K562 (cell line): ENCODE measurements at regions not wholly inside any gene's neighbourhood (a gene's known extent, or its start where the extent isn't known, plus 50 kb on each side); places are given as distances from the start of the nearest gene placed in this dataset.

ENCODE experiments used
- ATF7 ChIP-seq: fragments of 450-650 bp; IDR thresholded peaks from 2 replicates; pipeline ENCODE4 v1.7.1; 2014; ENCODE audit warnings: mild to moderate bottlenecking, moderate library complexity
- CAMTA2 ChIP-seq: fragments of 250-450 bp; sonication (Bioruptor Pico); conservative IDR thresholded peaks from 2 replicates; pipeline ENCODE4 v1.5.1; 2022
- DIDO1 ChIP-seq: fragments of 450-650 bp; IDR thresholded peaks from 2 replicates; pipeline ENCODE4 v1.6.1; 2016; ENCODE audit warnings: low read depth, missing biosample characterization, missing genetic modification characterization
- GABPB1 ChIP-seq: sonication (generic); formaldehyde crosslinking; IDR thresholded peaks from 2 replicates; pipeline ENCODE4 v1.8.0; 2022; ENCODE audit warnings: mild to moderate bottlenecking, missing genetic modification reagents
- HDAC2 ChIP-seq: fragments of 450-650 bp; IDR thresholded peaks from 2 replicates; pipeline ENCODE4 v1.6.1; 2016; ENCODE audit warnings: mild to moderate bottlenecking
- SETDB1 ChIP-seq: IDR thresholded peaks from one replicate; pipeline ENCODE4 v1.6.1; 2012; ENCODE audit warnings: low read length, control low read depth, inconsistent platforms
- TEAD1 ChIP-seq, 2 experiments: fragments of 450-650 bp in 1 of 2; sonication (generic) in 1 of 2; formaldehyde crosslinking; IDR thresholded peaks; 2 replicates each; pipeline versions ENCODE4 v1.4.0 to v1.8.0; 2020 to 2022; ENCODE audit warnings: mild to moderate bottlenecking in 2 of 2, missing genetic modification reagents in 1 of 2
- TFAM ChIP-seq: fragments of 250-450 bp; sonication (Bioruptor Pico); conservative IDR thresholded peaks from 2 replicates; pipeline ENCODE4 v1.5.0; 2021; ENCODE audit warnings: mild to moderate bottlenecking, moderate library complexity
- ZBTB17 ChIP-seq: fragments of 450-650 bp; formaldehyde crosslinking; IDR thresholded peaks from 2 replicates; pipeline ENCODE4 v1.4.0; 2020; ENCODE audit warnings: mild to moderate bottlenecking
- ZNF184 ChIP-seq: sonication (generic); formaldehyde crosslinking; IDR thresholded peaks from 2 replicates; pipeline ENCODE4 v1.5.0; 2020; ENCODE audit warnings: missing genetic modification reagents
- TF ChIP-seq, protein P1 (sequence below): fragments of 250-450 bp; sonication (Bioruptor Pico); IDR thresholded peaks from 2 replicates; pipeline ENCODE4 v1.4.0; 2020
- TF ChIP-seq, protein P2 (sequence below): fragments of 450-650 bp; IDR thresholded peaks from 2 replicates; pipeline ENCODE4 v1.6.1; 2016; ENCODE audit warnings: low read depth, mild to moderate bottlenecking, moderate library complexity
- TF ChIP-seq, protein P3 (sequence below): fragments of 450-650 bp; IDR thresholded peaks from 2 replicates; pipeline ENCODE4 v1.6.1; 2016; ENCODE audit warnings: antibody characterized with exemption
- TF ChIP-seq, protein P4 (sequence below): sonication (generic); formaldehyde crosslinking; IDR thresholded peaks from 2 replicates; pipeline ENCODE4 v1.8.0; 2023; ENCODE audit warnings: mild to moderate bottlenecking, missing genetic modification reagents
- TF ChIP-seq, protein P5 (sequence below), 2 experiments: IDR thresholded peaks in 1 of 2; conservative IDR thresholded peaks in 1 of 2; 2 replicates each; pipeline ENCODE4 v1.6.1; 2016; ENCODE audit warnings: low read depth in 2 of 2, mild to moderate bottlenecking in 1 of 2, missing compliant biosample characterization in 1 of 2, missing genetic modification characterization in 1 of 2, moderate library complexity in 1 of 2
- TF ChIP-seq, protein P6 (sequence below): sonication (generic); formaldehyde crosslinking; IDR thresholded peaks from 2 replicates; pipeline ENCODE4 v1.8.0; 2022; ENCODE audit warnings: mild to moderate bottlenecking, missing genetic modification reagents

DNA sequence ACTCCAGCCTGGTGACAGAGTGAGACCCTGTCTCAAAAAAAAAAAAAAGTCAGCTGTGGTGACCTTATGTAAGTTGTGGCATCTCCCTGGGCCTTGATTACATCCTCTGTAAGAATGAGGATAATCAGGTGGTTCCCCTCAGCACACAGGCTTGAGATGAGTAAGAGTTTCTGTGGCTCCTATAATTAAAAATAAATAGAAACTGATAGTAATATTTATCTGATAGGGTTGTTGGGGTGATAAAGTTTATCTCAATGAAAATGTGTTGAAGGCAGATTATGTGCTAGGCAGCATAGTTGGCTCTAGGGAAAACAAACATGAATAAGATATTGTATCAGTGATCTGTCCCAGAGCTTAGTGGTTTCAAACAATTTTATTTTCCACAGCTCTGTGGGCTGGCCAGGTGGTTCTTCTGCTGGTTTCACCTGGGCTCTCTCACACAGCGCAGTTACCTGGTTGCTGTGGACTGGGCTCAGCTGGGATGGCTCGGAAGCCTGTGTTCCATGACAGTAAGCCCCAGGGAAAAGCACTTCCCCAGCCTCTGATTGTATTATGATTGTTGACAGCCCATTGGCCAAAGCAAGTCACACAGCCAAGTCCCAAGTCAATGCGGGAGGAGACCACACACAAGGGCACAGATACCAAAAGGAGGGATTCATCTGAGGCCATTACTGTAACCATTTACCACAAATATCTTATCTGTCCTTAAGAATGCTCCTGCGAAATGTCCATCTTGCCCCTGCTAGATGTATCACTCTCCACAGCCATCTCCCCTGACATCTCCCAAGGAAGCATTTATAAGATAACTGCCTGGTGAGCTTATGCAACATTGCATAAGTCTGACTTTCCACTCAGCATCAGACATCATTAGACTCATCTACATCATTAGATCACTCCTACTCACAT, 151.7 kb downstream of the NUAK1 start (continued):
- TF ChIP-seq, protein P1, sequence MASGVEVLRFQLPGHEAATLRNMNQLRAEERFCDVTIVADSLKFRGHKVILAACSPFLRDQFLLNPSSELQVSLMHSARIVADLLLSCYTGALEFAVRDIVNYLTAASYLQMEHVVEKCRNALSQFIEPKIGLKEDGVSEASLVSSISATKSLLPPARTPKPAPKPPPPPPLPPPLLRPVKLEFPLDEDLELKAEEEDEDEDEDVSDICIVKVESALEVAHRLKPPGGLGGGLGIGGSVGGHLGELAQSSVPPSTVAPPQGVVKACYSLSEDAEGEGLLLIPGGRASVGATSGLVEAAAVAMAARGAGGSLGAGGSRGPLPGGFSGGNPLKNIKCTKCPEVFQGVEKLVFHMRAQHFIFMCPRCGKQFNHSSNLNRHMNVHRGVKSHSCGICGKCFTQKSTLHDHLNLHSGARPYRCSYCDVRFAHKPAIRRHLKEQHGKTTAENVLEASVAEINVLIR (CRISPR knock-in tag), result no peak
- TF ChIP-seq, protein P2, sequence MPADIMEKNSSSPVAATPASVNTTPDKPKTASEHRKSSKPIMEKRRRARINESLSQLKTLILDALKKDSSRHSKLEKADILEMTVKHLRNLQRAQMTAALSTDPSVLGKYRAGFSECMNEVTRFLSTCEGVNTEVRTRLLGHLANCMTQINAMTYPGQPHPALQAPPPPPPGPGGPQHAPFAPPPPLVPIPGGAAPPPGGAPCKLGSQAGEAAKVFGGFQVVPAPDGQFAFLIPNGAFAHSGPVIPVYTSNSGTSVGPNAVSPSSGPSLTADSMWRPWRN, result no peak
- TF ChIP-seq DIDO1 (tag) (peak; percentile 35; the same call in 1 of the 2 replicates), SETDB1 (no peak), GABPB1 (no peak), ATF7 (peak; percentile 68; the same call in 1 of the 2 replicates), CAMTA2 (CRISPR knock-in tag) (no peak), ZBTB17 (CRISPR knock-in tag) (no peak), TEAD1 (CRISPR knock-in tag; IDR thresholded peaks at IDR 0.05) (peak in 1 of 2 experiments; percentile 83; a peak in 2 of 4 replicates), TFAM (CRISPR knock-in tag) (no peak), ZNF184 (CRISPR knock-in tag) (no peak), HDAC2 (no peak)
- TF ChIP-seq, protein P3, sequence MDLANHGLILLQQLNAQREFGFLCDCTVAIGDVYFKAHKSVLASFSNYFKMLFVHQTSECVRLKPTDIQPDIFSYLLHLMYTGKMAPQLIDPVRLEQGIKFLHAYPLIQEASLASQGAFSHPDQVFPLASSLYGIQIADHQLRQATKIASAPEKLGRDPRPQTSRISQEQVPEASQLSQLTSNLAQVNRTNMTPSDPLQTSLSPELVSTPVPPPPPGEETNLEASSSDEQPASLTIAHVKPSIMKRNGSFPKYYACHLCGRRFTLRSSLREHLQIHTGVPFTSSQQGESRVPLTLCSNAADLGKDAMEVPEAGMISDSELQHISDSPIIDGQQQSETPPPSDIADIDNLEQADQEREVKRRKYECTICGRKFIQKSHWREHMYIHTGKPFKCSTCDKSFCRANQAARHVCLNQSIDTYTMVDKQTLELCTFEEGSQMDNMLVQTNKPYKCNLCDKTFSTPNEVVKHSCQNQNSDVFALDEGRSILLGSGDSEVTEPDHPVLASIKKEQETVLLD, result no peak
- TF ChIP-seq, protein P4, sequence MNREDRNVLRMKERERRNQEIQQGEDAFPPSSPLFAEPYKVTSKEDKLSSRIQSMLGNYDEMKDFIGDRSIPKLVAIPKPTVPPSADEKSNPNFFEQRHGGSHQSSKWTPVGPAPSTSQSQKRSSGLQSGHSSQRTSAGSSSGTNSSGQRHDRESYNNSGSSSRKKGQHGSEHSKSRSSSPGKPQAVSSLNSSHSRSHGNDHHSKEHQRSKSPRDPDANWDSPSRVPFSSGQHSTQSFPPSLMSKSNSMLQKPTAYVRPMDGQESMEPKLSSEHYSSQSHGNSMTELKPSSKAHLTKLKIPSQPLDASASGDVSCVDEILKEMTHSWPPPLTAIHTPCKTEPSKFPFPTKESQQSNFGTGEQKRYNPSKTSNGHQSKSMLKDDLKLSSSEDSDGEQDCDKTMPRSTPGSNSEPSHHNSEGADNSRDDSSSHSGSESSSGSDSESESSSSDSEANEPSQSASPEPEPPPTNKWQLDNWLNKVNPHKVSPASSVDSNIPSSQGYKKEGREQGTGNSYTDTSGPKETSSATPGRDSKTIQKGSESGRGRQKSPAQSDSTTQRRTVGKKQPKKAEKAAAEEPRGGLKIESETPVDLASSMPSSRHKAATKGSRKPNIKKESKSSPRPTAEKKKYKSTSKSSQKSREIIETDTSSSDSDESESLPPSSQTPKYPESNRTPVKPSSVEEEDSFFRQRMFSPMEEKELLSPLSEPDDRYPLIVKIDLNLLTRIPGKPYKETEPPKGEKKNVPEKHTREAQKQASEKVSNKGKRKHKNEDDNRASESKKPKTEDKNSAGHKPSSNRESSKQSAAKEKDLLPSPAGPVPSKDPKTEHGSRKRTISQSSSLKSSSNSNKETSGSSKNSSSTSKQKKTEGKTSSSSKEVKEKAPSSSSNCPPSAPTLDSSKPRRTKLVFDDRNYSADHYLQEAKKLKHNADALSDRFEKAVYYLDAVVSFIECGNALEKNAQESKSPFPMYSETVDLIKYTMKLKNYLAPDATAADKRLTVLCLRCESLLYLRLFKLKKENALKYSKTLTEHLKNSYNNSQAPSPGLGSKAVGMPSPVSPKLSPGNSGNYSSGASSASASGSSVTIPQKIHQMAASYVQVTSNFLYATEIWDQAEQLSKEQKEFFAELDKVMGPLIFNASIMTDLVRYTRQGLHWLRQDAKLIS, result no peak
- TF ChIP-seq, protein P5, sequence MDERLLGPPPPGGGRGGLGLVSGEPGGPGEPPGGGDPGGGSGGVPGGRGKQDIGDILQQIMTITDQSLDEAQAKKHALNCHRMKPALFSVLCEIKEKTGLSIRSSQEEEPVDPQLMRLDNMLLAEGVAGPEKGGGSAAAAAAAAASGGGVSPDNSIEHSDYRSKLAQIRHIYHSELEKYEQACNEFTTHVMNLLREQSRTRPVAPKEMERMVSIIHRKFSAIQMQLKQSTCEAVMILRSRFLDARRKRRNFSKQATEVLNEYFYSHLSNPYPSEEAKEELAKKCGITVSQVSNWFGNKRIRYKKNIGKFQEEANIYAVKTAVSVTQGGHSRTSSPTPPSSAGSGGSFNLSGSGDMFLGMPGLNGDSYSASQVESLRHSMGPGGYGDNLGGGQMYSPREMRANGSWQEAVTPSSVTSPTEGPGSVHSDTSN (CRISPR knock-in tag; IDR thresholded peaks at IDR 0.05; ENCODE audit: low read depth), result no peak
- TF ChIP-seq, protein P5 (tag; conservative IDR thresholded peaks at IDR 0.05; ENCODE audit: low read depth), result no peak
- TF ChIP-seq, protein P6, sequence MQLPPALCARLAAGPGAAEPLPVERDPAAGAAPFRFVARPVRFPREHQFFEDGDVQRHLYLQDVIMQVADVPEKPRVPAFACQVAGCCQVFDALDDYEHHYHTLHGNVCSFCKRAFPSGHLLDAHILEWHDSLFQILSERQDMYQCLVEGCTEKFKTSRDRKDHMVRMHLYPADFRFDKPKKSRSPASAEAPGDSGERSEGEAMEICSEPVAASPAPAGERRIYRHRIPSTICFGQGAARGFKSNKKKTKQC, result no peak
